GM23248 (cell line): ENCODE measurements at regions not wholly inside any gene's neighbourhood (a gene's known extent, or its start where the extent isn't known, plus 50 kb on each side); places are given as distances from the start of the nearest gene placed in this dataset.

Experiments
- EZH2 ChIP-seq: fragments of 200-600 bp; sonication (generic); IDR thresholded peaks from 2 replicates; pipeline ENCODE4 v1.6.1; 2018; ENCODE audit warnings: antibody characterized with exemption, mild to moderate bottlenecking; ENCODE audit not compliant: insufficient read depth, poor library complexity, severe bottlenecking
- EZH2phosphoT487 ChIP-seq: fragments of 200-600 bp; sonication (generic); IDR thresholded peaks from 2 replicates; pipeline ENCODE4 v1.6.1; 2018; ENCODE audit warnings: antibody characterized with exemption, moderate library complexity, mild to moderate bottlenecking, low read depth; ENCODE audit not compliant: insufficient read depth

DNA sequence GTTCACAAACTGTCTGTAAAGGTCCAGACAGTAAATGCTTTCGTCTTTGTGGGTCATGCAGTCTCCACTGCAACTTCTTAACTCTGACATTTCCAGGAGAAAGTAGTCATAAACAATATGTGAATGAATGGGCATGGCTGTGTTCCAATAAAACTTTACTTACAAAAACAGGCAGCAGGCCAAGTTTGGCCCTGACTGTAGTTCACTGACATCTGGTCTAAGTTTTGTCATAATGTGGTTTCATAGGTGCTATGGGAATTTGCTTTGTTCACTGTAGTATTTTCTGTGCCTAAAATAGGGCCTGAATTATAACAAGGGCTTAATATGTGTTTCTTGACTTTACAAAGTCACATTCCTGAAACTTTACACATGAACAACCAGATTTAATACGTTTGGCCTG, 186.0 kb upstream of the KBTBD8 start:
- no peak for TF ChIP-seq EZH2phosphoT487
- TF ChIP-seq EZH2 = no peak
